Gastroesophageal sphincter (tissue), 3 donors: ENCODE measurements at regions not wholly inside any gene's neighbourhood (a gene's known extent, or its start where the extent isn't known, plus 50 kb on each side); places are given as distances from the start of the nearest gene placed in this dataset.

Experiments
- CTCF ChIP-seq, 4 experiments: fragments of 200-600 bp in 2 of 4; fragments of 450-650 bp in 2 of 4; sonication (generic) in 1 of 4; IDR thresholded peaks; one replicate each; pipeline ENCODE4 v1.5.1; 2017 to 2019; ENCODE audit warnings: antibody characterized with exemption in 4 of 4, mild to moderate bottlenecking in 2 of 4, moderate library complexity in 2 of 4
- EP300 ChIP-seq: sonication (generic); formaldehyde crosslinking; IDR thresholded peaks from one replicate; pipeline ENCODE4 v1.6.1; 2017; ENCODE audit warnings: antibody characterized with exemption, mild to moderate bottlenecking
- POLR2AphosphoS5 ChIP-seq: sonication (generic); formaldehyde crosslinking; IDR thresholded peaks from one replicate; pipeline ENCODE4 v1.6.1; 2017; ENCODE audit warnings: antibody characterized with exemption

GRCh38 chr5:71834601-71835000, 115.5 kb downstream of the CARTPT start:
- TF ChIP-seq CTCF (IDR thresholded peaks at IDR 0.05) (no peak), POLR2AphosphoS5 (no peak), EP300 (no peak)
